ENCODE measurements at regions not wholly inside any gene's neighbourhood (a gene's known extent, or its start where the extent isn't known, plus 50 kb on each side); places are given as distances from the start of the nearest gene placed in this dataset.

DNA sequence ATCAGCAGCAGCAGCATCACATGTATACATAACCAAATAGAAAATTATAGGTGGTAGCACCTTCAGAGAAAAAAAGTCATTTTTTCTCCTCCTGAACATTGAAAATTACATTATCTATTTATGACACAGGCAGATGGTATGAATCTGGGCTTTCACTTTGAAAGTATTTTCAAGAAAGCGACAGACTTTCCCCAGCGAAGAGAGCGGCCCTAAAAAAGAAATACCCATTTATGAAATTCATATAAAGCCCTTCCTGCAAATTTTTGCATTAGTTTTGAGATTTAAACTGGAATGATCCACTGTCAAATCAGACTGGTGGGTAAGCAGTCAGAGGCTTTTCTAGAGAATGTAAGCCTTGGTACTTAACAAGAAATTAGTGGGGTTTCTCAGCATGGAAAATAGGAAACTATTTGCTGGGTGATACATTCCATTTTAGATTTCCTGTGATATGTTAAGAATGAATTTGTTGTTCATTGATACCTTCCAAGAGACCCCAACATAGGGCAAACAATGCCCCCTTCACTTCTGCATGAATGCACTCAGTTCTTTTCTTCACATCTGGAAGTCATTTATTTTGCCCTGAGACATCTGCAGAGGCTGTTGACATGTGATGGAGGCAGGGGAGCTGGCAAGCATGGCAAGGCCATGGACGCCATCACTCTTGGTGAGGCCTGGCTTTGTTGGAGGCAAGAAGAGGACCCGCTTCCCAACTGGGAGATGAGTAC is 147.0 kb downstream of the LINC00237 start:
- Histone ChIP-seq H3K27me3 (ENCODE audit: control insufficient read depth, insufficient read depth, low read length) (no peaks in the 10 kb centered on the region), H3K36me3 (ENCODE audit: control insufficient read depth, insufficient read depth, low read length) (no peaks in the 10 kb centered on the region), H3K27ac (ENCODE audit: low read length) (no peak overlapping the region), H3K4me3 (ENCODE audit: low read depth in 2 of 2, low read length in 2 of 2) (no peak overlapping the region), H3K9me3 (ENCODE audit: control insufficient read depth, insufficient read depth, low read depth, low read length) (no peaks in the 10 kb centered on the region), H3K4me1 (ENCODE audit: control insufficient read depth, insufficient read depth, low read length) (no peaks in the 10 kb centered on the region)
- intact Hi-C loops (cut with micrococcal nuclease; ENCODE audit: unreplicated experiment): no loop called here
- BruUV-seq (replicated peaks): no TSS peak
- no peak for TF ChIP-seq POLR2AphosphoS5 (IDR thresholded peaks at IDR 0.05; ENCODE audit: low read depth, low read length)
- TF ChIP-seq TCF7L2 (IDR thresholded peaks at IDR 0.05; ENCODE audit: low read depth, low read length): no peak
- TF ChIP-seq, protein P1, sequence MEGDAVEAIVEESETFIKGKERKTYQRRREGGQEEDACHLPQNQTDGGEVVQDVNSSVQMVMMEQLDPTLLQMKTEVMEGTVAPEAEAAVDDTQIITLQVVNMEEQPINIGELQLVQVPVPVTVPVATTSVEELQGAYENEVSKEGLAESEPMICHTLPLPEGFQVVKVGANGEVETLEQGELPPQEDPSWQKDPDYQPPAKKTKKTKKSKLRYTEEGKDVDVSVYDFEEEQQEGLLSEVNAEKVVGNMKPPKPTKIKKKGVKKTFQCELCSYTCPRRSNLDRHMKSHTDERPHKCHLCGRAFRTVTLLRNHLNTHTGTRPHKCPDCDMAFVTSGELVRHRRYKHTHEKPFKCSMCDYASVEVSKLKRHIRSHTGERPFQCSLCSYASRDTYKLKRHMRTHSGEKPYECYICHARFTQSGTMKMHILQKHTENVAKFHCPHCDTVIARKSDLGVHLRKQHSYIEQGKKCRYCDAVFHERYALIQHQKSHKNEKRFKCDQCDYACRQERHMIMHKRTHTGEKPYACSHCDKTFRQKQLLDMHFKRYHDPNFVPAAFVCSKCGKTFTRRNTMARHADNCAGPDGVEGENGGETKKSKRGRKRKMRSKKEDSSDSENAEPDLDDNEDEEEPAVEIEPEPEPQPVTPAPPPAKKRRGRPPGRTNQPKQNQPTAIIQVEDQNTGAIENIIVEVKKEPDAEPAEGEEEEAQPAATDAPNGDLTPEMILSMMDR (IDR thresholded peaks at IDR 0.05): no peak
- TF ChIP-seq SIN3A (IDR thresholded peaks at IDR 0.05; ENCODE audit: borderline replicate concordance, insufficient read depth, low read depth, low read length): no peak
- TF ChIP-seq, protein P2, sequence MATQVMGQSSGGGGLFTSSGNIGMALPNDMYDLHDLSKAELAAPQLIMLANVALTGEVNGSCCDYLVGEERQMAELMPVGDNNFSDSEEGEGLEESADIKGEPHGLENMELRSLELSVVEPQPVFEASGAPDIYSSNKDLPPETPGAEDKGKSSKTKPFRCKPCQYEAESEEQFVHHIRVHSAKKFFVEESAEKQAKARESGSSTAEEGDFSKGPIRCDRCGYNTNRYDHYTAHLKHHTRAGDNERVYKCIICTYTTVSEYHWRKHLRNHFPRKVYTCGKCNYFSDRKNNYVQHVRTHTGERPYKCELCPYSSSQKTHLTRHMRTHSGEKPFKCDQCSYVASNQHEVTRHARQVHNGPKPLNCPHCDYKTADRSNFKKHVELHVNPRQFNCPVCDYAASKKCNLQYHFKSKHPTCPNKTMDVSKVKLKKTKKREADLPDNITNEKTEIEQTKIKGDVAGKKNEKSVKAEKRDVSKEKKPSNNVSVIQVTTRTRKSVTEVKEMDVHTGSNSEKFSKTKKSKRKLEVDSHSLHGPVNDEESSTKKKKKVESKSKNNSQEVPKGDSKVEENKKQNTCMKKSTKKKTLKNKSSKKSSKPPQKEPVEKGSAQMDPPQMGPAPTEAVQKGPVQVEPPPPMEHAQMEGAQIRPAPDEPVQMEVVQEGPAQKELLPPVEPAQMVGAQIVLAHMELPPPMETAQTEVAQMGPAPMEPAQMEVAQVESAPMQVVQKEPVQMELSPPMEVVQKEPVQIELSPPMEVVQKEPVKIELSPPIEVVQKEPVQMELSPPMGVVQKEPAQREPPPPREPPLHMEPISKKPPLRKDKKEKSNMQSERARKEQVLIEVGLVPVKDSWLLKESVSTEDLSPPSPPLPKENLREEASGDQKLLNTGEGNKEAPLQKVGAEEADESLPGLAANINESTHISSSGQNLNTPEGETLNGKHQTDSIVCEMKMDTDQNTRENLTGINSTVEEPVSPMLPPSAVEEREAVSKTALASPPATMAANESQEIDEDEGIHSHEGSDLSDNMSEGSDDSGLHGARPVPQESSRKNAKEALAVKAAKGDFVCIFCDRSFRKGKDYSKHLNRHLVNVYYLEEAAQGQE (IDR thresholded peaks at IDR 0.05; ENCODE audit: insufficient read depth in 1 of 2, low read depth in 2 of 2, low read length in 1 of 2): no peak
- CTCF ChIA-PET: interaction anchor here (0.6 kb wide), 3 partner anchors 47 to 1027 kb away, joined by 3 to 7 read pairs (median 6); no protein-coding TSS in a partner anchor
- no peak for ATAC-seq
- DNase-seq (ENCODE audit: low read depth, low spot score): no peak
- POLR2A ChIA-PET: no interaction called here
- in situ Hi-C loops (cut with HindIII; ENCODE audit: low pct_unique_long_range_greater_than_20kb, low sequenced_read_pairs): no loop called here

DNA sequence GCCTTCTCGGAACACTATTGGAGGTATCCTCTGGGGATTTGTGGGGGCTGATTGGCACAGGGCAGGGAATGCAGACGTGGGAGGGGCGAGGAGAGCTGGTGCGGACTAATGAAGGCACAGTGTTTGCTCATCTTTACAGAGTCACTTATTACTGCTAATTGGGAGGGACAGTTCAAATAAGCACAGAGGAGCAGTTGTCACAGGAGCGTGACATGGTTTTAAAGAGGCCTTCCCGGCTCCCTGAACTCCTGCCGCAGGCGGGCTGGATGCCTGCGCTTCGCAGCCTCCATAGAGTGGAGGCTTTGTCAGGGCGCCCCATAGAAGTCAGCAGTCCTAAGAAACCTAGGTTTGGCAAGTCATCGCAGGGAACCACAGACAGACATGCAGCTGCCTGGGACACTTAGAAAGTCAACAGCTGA is 149.6 kb downstream of the LINC00237 start:
- Histone ChIP-seq H3K36me3 (ENCODE audit: control insufficient read depth, insufficient read depth, low read length) (no peaks in the 10 kb centered on the region), H3K27ac (ENCODE audit: low read length) (no peak overlapping the region), H3K4me1 (ENCODE audit: control insufficient read depth, insufficient read depth, low read length) (no peaks in the 10 kb centered on the region), H3K9me3 (ENCODE audit: control insufficient read depth, insufficient read depth, low read depth, low read length) (no peaks in the 10 kb centered on the region), H3K27me3 (ENCODE audit: control insufficient read depth, insufficient read depth, low read length) (no peaks in the 10 kb centered on the region), H3K4me3 (ENCODE audit: low read depth in 2 of 2, low read length in 2 of 2) (no peak overlapping the region)
- POLR2A ChIA-PET: no interaction called here
- no TSS peak for BruUV-seq (replicated peaks)
- intact Hi-C loops (cut with micrococcal nuclease; ENCODE audit: unreplicated experiment): no loop called here
- TF ChIP-seq POLR2AphosphoS5 (IDR thresholded peaks at IDR 0.05; ENCODE audit: low read depth, low read length) (no peak), TCF7L2 (IDR thresholded peaks at IDR 0.05; ENCODE audit: low read depth, low read length) (no peak), SIN3A (IDR thresholded peaks at IDR 0.05; ENCODE audit: borderline replicate concordance, insufficient read depth, low read depth, low read length) (no peak)
- TF ChIP-seq, protein P2 (IDR thresholded peaks at IDR 0.05; ENCODE audit: insufficient read depth in 1 of 2, low read depth in 2 of 2, low read length in 1 of 2): no peak
- TF ChIP-seq, protein P1 (IDR thresholded peaks at IDR 0.05): no peak
- in situ Hi-C loops (cut with HindIII; ENCODE audit: low pct_unique_long_range_greater_than_20kb, low sequenced_read_pairs): no loop called here
- CTCF ChIA-PET: no interaction called here
- no peak for DNase-seq (ENCODE audit: low read depth, low spot score)
- ATAC-seq: no peak
